Activated CD4-positive, alpha-beta T cell treated with anti-CD3 and anti-CD28 coated beads, Interleukin-2, Interleukin-6, amounts not matched to agents 100 ng/mL and 50 ng/mL, durations not matched to agents 16 hours and 8 hours (primary cell): ENCODE measurements at regions not wholly inside any gene's neighbourhood (a gene's known extent, or its start where the extent isn't known, plus 50 kb on each side); places are given as distances from the start of the nearest gene placed in this dataset.
A peak's percentile ranks its signal among the peaks of the same experiment; 100 is the strongest.
"Not testable (repeated sequence)": the region's sequence is repeated elsewhere in the genome, so short reads cannot be mapped to it uniquely, and the experiment has no call there.

Experiments
- DNase-seq: peaks from one replicate; pipeline ENCODE4 v3.0.0-alpha.2; 2020

DNA sequence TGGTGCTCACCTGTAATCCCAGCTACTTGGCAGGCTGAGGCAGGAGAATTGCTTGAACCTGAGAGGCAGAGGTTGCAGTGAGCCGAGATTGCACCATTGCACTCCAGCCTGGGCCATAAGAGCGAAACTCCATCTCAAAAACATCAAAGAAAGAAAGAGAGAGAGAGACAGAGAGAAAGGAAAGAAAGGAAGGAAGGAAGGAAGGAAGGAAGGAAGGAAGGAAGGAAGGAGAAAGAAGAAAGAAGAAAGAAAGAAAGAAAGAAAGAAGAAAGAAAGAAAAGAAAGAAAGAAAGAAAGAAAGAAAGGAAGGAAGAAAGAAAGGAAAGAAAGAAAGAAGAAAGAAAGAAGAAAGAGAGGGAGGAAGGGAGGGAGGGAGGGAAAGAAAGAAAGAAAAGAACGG lies 69.4 kb upstream of the SLC25A33 start:
- DNase-seq, result not testable (repeated sequence)

DNA sequence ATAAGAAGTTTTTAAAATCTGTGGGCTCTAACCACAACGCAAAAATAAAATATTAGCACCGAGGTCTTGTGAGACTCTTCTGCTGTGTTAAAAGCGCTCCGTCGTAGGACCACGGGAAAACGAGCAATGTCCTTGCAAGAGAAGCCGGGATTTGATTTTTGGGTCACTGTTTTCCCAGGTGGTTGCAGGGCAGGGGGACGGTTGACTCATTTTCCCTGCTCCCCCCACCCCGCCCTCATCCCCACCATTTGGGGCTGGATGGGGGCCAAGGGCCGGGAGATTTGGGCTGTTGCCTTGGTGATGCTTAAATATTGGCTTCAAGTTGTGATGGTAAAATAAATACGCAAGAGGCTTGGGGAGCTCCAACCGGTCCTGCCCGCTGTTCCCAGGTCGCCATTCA lies 67.6 kb upstream of the SLC25A33 start:
- no peak for DNase-seq

DNA sequence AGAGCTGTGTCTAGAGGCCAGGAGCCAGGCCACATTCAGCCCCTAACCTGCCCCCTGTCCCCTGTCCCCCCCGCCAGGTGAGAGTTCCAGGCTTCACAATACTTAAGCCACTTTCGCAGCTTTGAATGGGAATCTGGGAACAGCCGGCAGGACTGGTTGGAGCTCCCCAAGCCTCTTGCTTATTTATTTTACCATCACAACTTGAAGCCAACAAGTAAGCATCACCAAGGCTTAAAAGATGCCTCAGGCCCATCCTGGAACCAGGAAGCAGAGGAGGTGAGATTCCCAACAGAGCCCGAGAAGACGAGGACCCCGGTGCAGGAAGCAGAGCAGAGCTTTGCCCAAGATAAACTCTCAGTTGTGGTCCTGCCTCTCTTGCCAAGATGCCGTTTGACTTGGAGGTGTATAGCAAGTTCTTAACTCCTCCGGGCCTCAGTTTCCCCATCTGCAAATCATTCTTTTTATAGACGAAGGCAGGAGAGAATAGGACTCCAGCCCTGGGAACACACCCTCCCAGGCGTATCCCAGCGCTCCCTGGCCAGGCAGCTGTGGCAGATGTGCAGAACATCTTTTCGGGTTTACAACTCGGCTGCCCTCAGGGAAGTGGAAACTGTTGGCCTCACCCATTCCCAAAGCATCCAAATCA lies 66.8 kb upstream of the SLC25A33 start:
- DNase-seq, result no peak

DNA sequence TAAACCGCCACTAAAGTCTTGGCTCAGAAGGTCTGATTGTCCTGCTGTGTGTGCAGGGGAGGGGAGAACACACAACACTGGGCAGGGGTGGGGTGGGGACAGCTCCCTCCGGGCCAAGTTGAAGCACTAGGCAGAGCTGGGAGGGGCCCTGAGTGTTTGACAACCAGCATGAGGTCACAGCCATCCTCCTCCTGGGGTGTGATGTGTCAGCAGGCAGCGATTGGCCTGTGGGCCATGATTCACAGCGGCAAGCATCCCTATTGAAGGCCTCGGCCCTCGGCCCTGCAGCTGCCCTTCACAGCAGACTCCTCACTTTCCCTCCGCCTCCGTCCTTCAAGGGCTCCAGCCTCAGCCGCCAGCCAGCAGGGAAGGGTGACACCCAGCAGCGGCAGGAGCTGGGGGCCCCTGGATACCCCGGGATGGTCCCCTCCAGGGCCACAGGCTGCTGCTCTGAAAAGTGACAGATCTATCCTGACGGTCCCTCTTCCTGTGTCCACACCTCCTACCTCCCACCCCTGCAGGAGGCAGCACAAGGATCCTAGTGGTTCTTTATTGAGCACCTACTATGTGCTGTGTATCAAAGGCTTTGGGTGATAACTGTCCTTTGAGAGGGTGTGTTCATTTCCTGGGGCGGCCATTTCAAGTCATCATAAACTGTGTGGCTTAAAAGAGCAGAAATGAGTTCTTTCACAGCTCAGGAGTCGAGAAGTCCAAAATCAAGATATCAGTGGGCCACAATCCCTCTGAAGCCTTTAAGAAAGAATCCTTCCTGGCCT lies 66.0 kb upstream of the SLC25A33 start:
- peak; percentile 20 for DNase-seq

DNA sequence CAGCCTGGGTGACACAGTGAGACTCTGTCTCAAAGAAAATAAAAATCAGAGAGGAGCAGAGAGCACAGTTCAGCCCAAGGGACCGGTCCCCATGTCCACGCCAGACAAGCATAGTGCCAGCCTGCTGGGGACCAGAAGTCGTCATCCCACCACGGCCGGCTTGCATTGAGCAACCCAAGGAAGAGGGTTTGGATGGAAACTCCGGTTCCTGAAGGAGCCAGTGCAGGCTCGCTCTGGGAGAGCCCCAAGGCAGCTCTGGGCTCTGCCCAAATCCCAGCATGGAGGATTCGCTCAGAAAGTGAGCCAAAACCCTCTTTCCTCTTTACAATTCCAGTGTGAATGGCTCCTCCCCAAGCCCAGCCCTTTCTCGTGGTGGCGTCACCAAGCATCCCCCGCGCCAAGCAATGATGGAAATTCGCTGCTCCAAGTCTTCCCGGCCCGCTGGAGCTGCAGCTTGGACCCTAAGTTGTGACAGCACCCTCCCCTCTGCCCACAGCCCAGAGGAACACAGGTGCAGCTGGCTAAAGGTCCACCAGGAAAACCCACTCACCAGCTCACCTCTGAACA lies 64.1 kb upstream of the SLC25A33 start:
- DNase-seq, result no peak

DNA sequence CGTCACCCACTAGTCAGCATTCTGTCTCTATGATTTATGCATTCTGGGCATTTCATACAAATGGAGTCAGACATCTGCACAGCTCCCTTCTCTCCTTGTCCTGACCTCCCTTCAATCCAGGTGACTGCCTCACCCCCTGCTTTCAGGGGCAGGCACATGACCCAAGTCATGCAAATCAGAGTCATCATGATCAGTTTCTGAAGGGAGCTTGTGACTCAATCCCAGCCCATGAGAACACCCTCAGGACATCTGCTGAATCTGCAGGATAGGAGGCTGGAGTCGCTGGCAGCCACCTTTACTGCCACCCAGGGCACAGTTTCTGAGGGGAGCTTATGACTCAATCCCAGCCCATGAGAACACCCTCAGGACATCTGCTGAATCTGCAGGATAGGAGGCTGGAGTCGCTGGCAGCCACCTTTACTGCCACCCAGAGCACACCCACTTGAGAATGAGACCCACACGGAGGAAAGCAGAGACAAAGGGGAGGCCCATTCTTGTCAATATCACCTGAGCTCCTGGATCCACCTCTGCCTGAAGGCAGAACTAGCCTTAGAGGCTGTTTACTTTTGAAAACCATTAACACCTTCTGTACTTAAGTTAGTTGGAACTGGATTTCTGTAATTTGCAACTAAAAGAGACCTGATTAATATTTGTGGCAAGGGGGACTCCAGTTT lies 62.3 kb upstream of the SLC25A33 start:
- peak; percentile 20 for DNase-seq

DNA sequence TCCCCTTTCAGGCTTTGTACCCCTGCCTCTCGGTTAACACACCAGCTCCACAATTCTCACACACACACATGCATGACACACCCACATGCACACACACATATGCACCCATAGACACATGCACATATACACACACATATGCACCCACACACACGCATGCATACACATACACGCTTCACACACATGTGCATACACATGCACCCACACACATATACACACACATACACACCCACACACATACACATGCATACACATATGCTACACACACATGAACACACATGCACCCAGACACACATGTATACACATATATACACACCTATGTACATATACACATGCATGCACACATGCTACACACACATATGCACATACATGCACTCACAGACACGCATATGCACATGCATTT lies 61.7 kb upstream of the SLC25A33 start:
- DNase-seq, result no peak

DNA sequence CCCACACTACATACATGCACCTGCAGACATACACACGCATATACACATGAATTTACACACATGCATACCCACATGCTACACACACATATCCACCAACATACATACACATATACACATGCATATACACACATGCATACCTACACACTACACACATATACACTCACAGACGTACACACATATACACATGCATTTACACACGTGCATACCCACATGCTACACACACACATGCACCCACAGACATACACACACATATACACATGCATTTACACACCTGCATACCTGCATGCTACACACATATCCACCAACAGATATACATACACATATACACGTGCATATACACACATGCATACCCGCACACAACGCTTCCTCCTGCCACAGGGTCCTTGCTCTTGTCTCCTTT lies 61.2 kb upstream of the SLC25A33 start:
- no peak for DNase-seq

DNA sequence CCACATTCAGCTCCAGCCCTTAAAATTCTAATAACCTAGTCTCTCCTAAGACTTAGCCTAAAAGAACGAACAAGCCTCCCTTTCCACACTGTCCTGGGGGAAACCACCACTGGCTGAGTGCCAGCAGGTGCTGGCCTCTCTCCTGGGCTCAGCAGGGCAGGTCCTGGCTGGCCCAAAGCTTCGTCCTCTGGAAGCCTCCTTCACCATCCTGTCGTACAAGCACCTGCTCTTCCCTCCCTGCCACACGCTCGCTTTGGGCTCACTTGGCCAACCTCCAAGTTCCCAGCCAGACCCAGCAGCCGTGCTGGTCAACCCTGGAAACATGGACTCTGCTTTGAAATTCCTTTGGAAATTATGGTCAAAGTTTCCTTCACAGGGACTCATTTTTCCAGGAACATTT lies 58.2 kb upstream of the SLC25A33 start:
- DNase-seq, result no peak

DNA sequence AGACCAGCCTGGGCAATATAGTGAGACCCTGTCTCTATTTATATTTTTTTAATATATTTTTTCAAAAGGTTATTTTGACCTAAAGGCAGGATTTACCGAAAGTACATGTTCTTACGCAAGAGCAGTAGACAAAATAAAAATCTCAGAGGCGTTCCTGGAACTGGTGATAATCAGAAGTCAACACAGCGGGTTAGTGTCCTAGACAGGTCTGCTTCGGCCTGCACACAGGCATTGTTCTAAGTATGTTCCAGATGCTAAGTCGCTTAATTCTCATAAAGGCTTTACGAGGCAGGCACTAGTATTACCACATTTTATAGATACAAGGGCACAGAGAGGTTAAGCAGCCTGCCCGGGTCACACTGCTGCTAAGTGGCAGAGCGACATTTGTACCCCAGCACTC lies 56.9 kb upstream of the SLC25A33 start:
- no peak for DNase-seq

DNA sequence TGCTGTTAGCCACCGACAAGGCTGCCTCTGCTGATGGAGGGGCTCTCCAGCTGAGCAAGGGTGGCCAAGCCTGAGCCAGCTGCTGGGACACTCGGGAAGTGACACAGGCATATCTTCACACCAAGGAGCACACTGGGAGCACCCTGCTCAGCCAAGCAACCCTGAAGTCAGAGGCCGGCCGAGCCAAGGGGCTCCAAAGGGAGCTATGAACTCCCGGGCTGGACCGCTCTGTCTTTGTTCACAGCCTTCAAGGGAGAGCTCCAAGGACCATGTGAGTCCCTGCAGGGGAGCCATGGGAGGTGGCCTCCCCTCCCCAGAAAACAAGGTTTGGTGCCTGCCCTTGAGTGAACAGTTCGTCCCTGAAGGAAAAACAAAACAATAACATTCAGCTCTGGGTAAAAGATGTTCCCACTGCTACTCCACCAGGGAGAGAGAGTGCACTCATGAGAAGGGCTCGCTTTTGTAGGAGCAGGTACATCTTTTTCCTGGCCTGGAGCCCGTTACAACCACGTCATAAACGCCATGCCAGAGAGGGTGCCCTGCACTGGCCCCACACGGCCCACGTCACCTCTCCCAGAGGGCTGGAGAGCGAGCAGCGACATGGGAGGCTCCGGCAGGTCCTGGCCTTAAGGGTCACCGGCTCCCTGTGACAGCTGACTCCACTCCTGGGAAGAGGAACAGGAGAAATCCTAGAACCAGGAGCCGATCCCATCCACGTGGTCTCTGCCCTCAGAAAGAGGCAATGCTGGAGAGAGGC lies 56.3 kb upstream of the SLC25A33 start:
- no peak for DNase-seq

DNA sequence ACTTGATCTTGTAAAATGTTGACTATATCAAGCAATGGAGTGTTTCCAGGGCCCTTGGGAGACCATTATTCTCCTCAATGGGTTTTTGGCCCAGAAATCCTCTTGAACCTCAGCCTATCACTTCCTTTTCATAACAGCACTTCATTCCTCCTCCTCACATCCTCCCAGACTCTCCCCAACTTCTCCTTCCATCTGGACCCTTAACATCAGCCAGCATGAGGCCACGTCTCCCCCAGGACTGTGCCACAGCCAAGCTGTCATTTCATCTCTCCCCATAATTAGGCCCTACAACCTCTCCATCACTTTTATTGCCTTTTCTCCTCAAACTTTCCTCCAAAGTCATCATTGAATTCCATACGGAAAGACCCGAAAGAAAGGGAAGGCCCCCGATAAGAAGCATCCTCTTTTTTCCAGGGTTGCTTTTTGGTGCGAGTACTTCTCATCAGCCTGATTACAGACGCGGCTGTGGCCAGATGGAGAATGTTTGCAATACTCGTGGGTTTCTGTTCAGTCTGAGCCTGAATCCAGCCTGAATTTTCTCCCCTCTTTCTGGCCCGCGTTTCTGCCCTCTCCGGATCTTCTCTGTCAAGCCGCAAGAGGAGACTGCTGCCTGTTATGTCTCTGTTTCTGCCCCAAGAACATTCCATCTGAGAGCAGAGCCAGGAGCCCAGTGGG lies 52.7 kb upstream of the SLC25A33 start:
- no peak for DNase-seq
